Calu3 (cell line): ENCODE measurements at regions not wholly inside any gene's neighbourhood (a gene's known extent, or its start where the extent isn't known, plus 50 kb on each side); places are given as distances from the start of the nearest gene placed in this dataset.

Source experiments
- BruUV-seq: library from RNA; stranded (reverse); fragments of 400-500 nt; replicated peaks from 2 replicates; lab custom pipeline; 2021; lab: Mats Ljungman, UMichigan
- CTCF ChIA-PET: fragments of 300-600 bp; sonication (Branson Sonifier 250); formaldehyde crosslinking; loops from one replicate; lab custom pipeline; 2022; ENCODE audit warnings: antibody characterized with exemption; lab: Charles Lee
- DNase-seq: peaks from one replicate; pipeline ENCODE4 v3.0.0; 2022
- H3K27ac Mint-ChIP-seq: one replicate; pipeline ENCODE4 v1.8.0; 2022; ENCODE audit warnings: mixed read lengths; ENCODE audit not compliant: unreplicated experiment
- H3K27me3 Mint-ChIP-seq: one replicate; pipeline ENCODE4 v1.8.0; 2022; ENCODE audit warnings: mixed read lengths; ENCODE audit not compliant: unreplicated experiment
- H3K36me3 Mint-ChIP-seq: one replicate; pipeline ENCODE4 v1.8.0; 2022; ENCODE audit warnings: mild to moderate bottlenecking, moderate library complexity, mixed read lengths; ENCODE audit not compliant: insufficient read depth, unreplicated experiment
- H3K4me1 Mint-ChIP-seq: one replicate; pipeline ENCODE4 v1.8.0; 2022; ENCODE audit warnings: mild to moderate bottlenecking, low read depth, mixed read lengths; ENCODE audit not compliant: unreplicated experiment
- H3K4me3 Mint-ChIP-seq: one replicate; pipeline ENCODE4 v1.8.0; 2022; ENCODE audit warnings: mild to moderate bottlenecking, low read depth, moderate library complexity, mixed read lengths; ENCODE audit not compliant: unreplicated experiment
- H3K9me3 Mint-ChIP-seq: one replicate; pipeline ENCODE4 v1.8.0; 2022; ENCODE audit warnings: low read depth, mixed read lengths; ENCODE audit not compliant: unreplicated experiment
- intact Hi-C: fragments of 100-400 bp; cut with micrococcal nuclease; formaldehyde crosslinking; loops from one replicate; pipeline ENCODE4 v1.10.0; 2022; ENCODE audit not compliant: unreplicated experiment
- TF ChIP-seq, protein P1 (sequence below): fragments of 200-600 bp; IDR thresholded peaks from one replicate; pipeline ENCODE4 v1.8.0; 2022; ENCODE audit warnings: antibody characterized with exemption; ENCODE audit not compliant: unreplicated experiment

DNA sequence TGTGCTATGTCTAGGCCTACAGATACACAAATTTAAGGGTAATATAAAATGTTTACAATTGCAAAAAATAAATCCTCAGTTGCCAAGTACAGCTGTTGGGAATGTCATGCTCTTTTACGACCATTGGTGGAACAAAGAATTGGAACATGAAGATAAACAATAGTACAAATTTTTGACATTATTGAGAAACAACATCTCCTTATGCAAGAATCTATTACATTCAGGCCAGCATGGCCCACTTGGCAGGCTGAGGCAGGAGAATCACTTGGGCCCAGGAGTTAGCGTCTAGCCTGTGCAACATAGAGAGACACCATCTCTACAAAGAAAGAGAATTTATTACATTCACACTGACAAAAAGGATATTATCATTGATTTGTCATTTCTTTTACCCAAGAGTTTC lies 135.9 kb upstream of the NTF3 start:
- intact Hi-C loops = no loop called here
- no peak overlapping the region for H3K27ac Mint-ChIP-seq
- no peak overlapping the region for H3K4me3 Mint-ChIP-seq
- no TSS peak for BruUV-seq
- no peaks in the 10 kb centered on the region for H3K36me3 Mint-ChIP-seq
- H3K9me3 Mint-ChIP-seq = peaks cover 23% of the 10 kb centered on the region
- no peak for DNase-seq
- no peaks in the 10 kb centered on the region for H3K4me1 Mint-ChIP-seq
- no peaks in the 10 kb centered on the region for H3K27me3 Mint-ChIP-seq
- CTCF ChIA-PET = no interaction called here
- TF ChIP-seq, protein P1, sequence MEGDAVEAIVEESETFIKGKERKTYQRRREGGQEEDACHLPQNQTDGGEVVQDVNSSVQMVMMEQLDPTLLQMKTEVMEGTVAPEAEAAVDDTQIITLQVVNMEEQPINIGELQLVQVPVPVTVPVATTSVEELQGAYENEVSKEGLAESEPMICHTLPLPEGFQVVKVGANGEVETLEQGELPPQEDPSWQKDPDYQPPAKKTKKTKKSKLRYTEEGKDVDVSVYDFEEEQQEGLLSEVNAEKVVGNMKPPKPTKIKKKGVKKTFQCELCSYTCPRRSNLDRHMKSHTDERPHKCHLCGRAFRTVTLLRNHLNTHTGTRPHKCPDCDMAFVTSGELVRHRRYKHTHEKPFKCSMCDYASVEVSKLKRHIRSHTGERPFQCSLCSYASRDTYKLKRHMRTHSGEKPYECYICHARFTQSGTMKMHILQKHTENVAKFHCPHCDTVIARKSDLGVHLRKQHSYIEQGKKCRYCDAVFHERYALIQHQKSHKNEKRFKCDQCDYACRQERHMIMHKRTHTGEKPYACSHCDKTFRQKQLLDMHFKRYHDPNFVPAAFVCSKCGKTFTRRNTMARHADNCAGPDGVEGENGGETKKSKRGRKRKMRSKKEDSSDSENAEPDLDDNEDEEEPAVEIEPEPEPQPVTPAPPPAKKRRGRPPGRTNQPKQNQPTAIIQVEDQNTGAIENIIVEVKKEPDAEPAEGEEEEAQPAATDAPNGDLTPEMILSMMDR = no peak

DNA sequence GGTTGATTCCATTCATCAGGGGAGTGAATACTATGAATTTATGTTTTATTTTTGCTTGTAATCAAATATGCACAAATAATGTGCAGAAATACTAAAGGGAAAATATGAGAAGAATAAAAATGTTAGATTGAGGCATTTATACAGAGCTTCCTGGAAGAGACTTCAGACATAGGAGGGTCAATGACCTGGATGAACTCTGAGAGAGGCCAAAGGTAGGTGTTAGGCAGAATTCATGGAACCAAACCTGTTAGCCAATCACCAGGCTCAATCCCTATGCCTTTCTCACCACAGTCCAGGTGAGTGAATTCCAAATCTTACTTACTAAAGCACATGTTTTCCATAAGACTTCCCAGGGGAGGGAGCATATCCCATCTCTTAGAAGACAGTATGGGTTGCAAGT lies 130.4 kb upstream of the NTF3 start:
- CTCF ChIA-PET = no interaction called here
- no TSS peak for BruUV-seq

DNA sequence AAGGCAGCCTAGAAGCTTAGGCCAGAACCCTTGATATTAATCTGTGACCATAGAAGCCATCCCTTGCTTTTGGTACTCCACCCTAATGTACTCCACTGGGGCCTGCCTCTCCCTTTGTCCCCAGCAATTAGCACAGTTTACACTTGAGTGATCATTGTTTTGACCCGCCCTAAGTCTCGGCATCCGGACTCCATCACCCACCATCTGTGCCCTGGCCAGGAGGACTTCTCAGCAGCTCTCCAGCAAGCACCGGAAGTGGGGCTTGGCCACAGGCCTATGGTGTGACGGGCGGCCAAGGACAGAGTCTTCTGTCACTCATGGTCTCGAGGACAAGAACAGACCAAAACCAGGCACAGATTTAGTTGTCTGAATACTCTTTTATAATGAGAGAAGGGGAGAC lies 126.5 kb upstream of the NTF3 start:
- no peak for DNase-seq
- TF ChIP-seq, protein P1 = no peak
- no peak overlapping the region for H3K27ac Mint-ChIP-seq
- no peaks in the 10 kb centered on the region for H3K4me1 Mint-ChIP-seq
- CTCF ChIA-PET = no interaction called here
- H3K9me3 Mint-ChIP-seq = peaks cover 16% of the 10 kb centered on the region
- H3K27me3 Mint-ChIP-seq = no peaks in the 10 kb centered on the region
- no peak overlapping the region for H3K4me3 Mint-ChIP-seq
- BruUV-seq = no TSS peak
- intact Hi-C loops = no loop called here
- H3K36me3 Mint-ChIP-seq = no peaks in the 10 kb centered on the region

More for the DNA sequence above, 130.4 kb upstream of the NTF3 start:
- Mint-ChIP-seq H3K9me3 (peaks cover 15% of the 10 kb centered on the region), H3K4me1 (no peaks in the 10 kb centered on the region), H3K36me3 (no peaks in the 10 kb centered on the region), H3K4me3 (no peak overlapping the region), H3K27ac (no peak overlapping the region), H3K27me3 (no peaks in the 10 kb centered on the region)
- intact Hi-C loops = no loop called here
- no peak for DNase-seq
- TF ChIP-seq, protein P1 = no peak

DNA sequence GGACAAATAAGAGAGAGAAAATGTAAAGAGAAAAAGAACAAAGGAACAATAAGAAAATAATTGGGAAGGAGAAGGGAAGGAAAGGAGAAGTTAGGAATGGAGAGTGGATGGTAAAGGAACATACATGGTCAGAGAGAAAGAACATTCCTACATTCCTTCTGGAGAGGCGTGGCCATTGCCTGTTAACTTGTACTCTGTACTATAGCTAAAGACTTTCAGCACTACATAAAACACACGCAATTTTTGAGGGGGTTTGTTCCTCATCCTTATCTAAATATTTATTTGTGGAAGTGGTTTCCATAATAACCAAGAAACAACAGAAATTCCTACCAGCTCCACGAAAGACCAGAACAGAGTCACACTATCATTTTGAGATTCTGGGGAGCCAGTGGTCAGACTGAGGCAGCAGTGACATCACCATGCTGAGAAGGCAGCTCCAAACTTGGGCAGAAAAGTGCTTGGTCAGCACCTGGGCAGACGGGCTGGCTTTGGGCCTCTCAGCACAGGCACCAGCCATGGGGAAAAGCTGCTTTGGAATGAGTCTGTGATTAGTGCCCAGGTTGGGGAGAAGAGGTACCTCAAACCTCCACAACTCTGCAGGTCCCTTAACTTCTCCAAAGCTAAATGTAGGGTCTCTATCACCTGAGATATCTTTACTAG lies 125.9 kb upstream of the NTF3 start:
- BruUV-seq = no TSS peak
- no peaks in the 10 kb centered on the region for H3K27me3 Mint-ChIP-seq
- H3K4me3 Mint-ChIP-seq = no peak overlapping the region
- H3K27ac Mint-ChIP-seq = no peak overlapping the region
- intact Hi-C loops = no loop called here
- H3K36me3 Mint-ChIP-seq = no peaks in the 10 kb centered on the region
- CTCF ChIA-PET = no interaction called here
- H3K4me1 Mint-ChIP-seq = no peaks in the 10 kb centered on the region
- TF ChIP-seq, protein P1 = no peak
- no peak for DNase-seq
- H3K9me3 Mint-ChIP-seq = peaks cover 16% of the 10 kb centered on the region
